ENCODE measurements at regions not wholly inside any gene's neighbourhood (a gene's known extent, or its start where the extent isn't known, plus 50 kb on each side); places are given as distances from the start of the nearest gene placed in this dataset.

DNA sequence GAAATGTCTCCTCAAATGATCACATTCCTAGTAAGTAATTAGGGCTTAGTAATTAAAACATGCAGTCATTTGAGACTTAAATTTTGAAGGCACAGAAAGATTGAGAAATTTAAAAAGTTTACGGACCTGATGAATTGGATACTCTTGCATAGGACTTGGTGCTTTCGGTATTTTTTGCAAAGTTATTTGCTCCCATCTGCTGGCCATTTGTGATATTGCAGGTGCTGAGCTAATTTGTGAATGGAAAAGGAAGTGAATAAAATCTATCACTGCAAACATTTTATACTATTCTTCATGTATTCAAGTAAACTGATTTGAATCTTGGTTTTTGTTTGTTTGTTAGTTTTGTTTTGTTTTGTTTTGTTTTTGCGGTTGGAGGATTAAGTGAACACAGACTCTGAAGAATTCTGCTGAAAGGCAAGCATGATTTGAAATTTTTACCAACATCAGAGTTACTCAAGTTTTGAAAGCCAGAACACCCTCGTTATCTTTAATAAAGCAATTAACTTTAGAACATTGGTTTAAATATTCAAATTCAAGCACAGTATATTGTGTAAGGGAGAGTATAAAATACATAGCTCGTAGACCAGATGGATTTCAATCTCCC is 689.5 kb upstream of the RBFOX1 start:
- intact Hi-C loops (cut with micrococcal nuclease; ENCODE audit: unreplicated experiment) (loop anchor here (2.0 kb wide), 1 partner anchor 32 kb away; no protein-coding TSS in a partner anchor), in situ Hi-C loops (cut with HindIII; ENCODE audit: extremely low pct_ligation_motif_present, low pct_unique_long_range_greater_than_20kb) (loop anchor here (5.0 to 25.0 kb wide), 2 partner anchors 626 to 1131 kb away; no protein-coding TSS in a partner anchor)
- FAIRE-seq, result peak; percentile 70
- Histone ChIP-seq H3K79me2 (ENCODE audit: insufficient read depth, low read length) (no peaks in the 10 kb centered on the region), H3K4me1 (ENCODE audit: insufficient read depth, low read length) (no peaks in the 10 kb centered on the region), H3K9ac (ENCODE audit: insufficient read depth, low read depth, low read length) (no peak overlapping the region), H3K9me3 (ENCODE audit: low read length) (no peaks in the 10 kb centered on the region), H3K27ac (ENCODE audit: extremely low read length, insufficient read depth, low read length) (no peak overlapping the region), H3K4me3 (replicated peaks in 1 of 3; ENCODE audit: insufficient read depth in 1 of 3, low read depth in 2 of 3, low read length in 3 of 3) (no peak overlapping the region), H4K20me1 (ENCODE audit: insufficient read depth, low read length) (no peaks in the 10 kb centered on the region), H3K4me2 (ENCODE audit: low read depth, low read length) (no peak overlapping the region), H2AFZ (ENCODE audit: low read length) (no peak overlapping the region), H3K27me3 (ENCODE audit: control insufficient read depth in 1 of 2, insufficient read depth in 2 of 2, low read length in 2 of 2) (peaks cover 3 to 16% of the 10 kb centered on the region in 2 experiments; a peak in 3 of 5 replicates), H3K36me3 (replicated peaks in 1 of 2; ENCODE audit: control insufficient read depth in 1 of 2, insufficient read depth in 2 of 2, low read length in 2 of 2) (no peaks in the 10 kb centered on the region)
- DNase-seq (ENCODE audit: low spot score), result peak; percentile 31
- ATAC-seq, result no peak
- TF ChIP-seq, protein P1, sequence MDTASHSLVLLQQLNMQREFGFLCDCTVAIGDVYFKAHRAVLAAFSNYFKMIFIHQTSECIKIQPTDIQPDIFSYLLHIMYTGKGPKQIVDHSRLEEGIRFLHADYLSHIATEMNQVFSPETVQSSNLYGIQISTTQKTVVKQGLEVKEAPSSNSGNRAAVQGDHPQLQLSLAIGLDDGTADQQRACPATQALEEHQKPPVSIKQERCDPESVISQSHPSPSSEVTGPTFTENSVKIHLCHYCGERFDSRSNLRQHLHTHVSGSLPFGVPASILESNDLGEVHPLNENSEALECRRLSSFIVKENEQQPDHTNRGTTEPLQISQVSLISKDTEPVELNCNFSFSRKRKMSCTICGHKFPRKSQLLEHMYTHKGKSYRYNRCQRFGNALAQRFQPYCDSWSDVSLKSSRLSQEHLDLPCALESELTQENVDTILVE (CRISPR knock-in tag; IDR thresholded peaks at IDR 0.05), result no peak
- TF ChIP-seq, protein P2, sequence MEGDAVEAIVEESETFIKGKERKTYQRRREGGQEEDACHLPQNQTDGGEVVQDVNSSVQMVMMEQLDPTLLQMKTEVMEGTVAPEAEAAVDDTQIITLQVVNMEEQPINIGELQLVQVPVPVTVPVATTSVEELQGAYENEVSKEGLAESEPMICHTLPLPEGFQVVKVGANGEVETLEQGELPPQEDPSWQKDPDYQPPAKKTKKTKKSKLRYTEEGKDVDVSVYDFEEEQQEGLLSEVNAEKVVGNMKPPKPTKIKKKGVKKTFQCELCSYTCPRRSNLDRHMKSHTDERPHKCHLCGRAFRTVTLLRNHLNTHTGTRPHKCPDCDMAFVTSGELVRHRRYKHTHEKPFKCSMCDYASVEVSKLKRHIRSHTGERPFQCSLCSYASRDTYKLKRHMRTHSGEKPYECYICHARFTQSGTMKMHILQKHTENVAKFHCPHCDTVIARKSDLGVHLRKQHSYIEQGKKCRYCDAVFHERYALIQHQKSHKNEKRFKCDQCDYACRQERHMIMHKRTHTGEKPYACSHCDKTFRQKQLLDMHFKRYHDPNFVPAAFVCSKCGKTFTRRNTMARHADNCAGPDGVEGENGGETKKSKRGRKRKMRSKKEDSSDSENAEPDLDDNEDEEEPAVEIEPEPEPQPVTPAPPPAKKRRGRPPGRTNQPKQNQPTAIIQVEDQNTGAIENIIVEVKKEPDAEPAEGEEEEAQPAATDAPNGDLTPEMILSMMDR (CRISPR knock-in tag; IDR thresholded peaks at IDR 0.05), result peak; percentile 68
- TF ChIP-seq RAD21 (CRISPR knock-in tag; IDR thresholded peaks at IDR 0.05) (peak; percentile 41; the same call in 1 of the 2 replicates), SMC3 (IDR thresholded peaks at IDR 0.05; ENCODE audit: low read length) (peak; percentile 65), STAG1 (CRISPR knock-in tag; IDR thresholded peaks at IDR 0.05) (peak; percentile 75)
- ChIA-PET CTCF (ENCODE audit: low intra/inter-chr PET ratio, low total read pairs) (interaction anchor here (0.9 to 1.5 kb wide), 3 partner anchors 627 to 1141 kb away, joined by 3 to 5 read pairs (median 5); no protein-coding TSS in a partner anchor), POLR2A (no interaction called here)
- WGBS (ENCODE audit: low lambda C conversion rate), result 4% methylated on average over 5 of the region's 5 CpGs
- no TSS peak for BruUV-seq (replicated peaks)

Data from HepG2 (cell line).